Liver (tissue), 3 donors: ENCODE measurements at regions not wholly inside any gene's neighbourhood (a gene's known extent, or its start where the extent isn't known, plus 50 kb on each side); places are given as distances from the start of the nearest gene placed in this dataset.

Experiments
- CTCF ChIP-seq: fragments of 150-350 bp; IDR thresholded peaks from 2 replicates; pipeline ENCODE4 v1.5.1; 2017; ENCODE audit warnings: improper control_type of control experiment, low read depth, low read length; ENCODE audit not compliant: missing input control
- FOXA1 ChIP-seq: IDR thresholded peaks from 2 replicates; pipeline ENCODE4 v1.6.1; 2016; ENCODE audit warnings: antibody characterized with exemption
- GABPA ChIP-seq, 2 donors: IDR thresholded peaks in 1 of 2; conservative IDR thresholded peaks in 1 of 2; 2 replicates each; pipeline ENCODE4 v1.6.1; 2016; ENCODE audit warnings: antibody characterized with exemption in 2 of 2, mild to moderate bottlenecking in 1 of 2, moderate library complexity in 1 of 2
- JUND ChIP-seq, 2 donors: IDR thresholded peaks; 2 replicates each; pipeline ENCODE4 v1.6.1; 2016; ENCODE audit warnings: antibody characterized with exemption in 2 of 2
- RAD21 ChIP-seq, 2 donors: IDR thresholded peaks; 2 replicates each; pipeline ENCODE4 v1.6.1; 2016; ENCODE audit warnings: antibody characterized with exemption in 2 of 2, mild to moderate bottlenecking in 2 of 2
- REST ChIP-seq: IDR thresholded peaks from 2 replicates; pipeline ENCODE4 v1.6.1; 2016; ENCODE audit warnings: antibody characterized with exemption, mild to moderate bottlenecking
- SP1 ChIP-seq: IDR thresholded peaks from 2 replicates; pipeline ENCODE4 v1.6.1; 2018; ENCODE audit warnings: antibody characterized with exemption, mild to moderate bottlenecking
- TAF1 ChIP-seq: conservative IDR thresholded peaks from 2 replicates; pipeline ENCODE4 v1.6.1; 2016; ENCODE audit warnings: antibody characterized with exemption, mild to moderate bottlenecking
- YY1 ChIP-seq: IDR thresholded peaks from 2 replicates; pipeline ENCODE4 v1.6.1; 2016; ENCODE audit warnings: antibody characterized with exemption, mild to moderate bottlenecking
- ZBTB33 ChIP-seq: IDR thresholded peaks from 2 replicates; pipeline ENCODE4 v1.6.1; 2016; ENCODE audit warnings: antibody characterized with exemption
- donor health status: healthy.
- donor health status: healthy.

- TF ChIP-seq REST: no peak
- TF ChIP-seq YY1: no peak
- TF ChIP-seq CTCF: no peak
- TF ChIP-seq ZBTB33: no peak
- no peak for TF ChIP-seq FOXA1
- TF ChIP-seq JUND (IDR thresholded peaks at IDR 0.05): no peak
- TF ChIP-seq SP1: no peak
- TF ChIP-seq GABPA (IDR thresholded peaks at IDR 0.05 in 1 of 2, conservative IDR thresholded peaks at IDR 0.05 in 1 of 2): no peak
- no peak for TF ChIP-seq TAF1
- no peak for TF ChIP-seq RAD21 (IDR thresholded peaks at IDR 0.05)
Measured at GRCh38 chr3:162892921-162893793, 1396.5 kb downstream of the OTOL1 start.
